T-helper 2 cell treated with Interferon-gamma antibody and Interleukin-4, amounts not matched to agents 5 μg/mL and 100 μg/mL, for 36 hours (primary cell): ENCODE measurements at regions not wholly inside any gene's neighbourhood (a gene's known extent, or its start where the extent isn't known, plus 50 kb on each side); places are given as distances from the start of the nearest gene placed in this dataset.
"Not testable (repeated sequence)": the region's sequence is repeated elsewhere in the genome, so short reads cannot be mapped to it uniquely, and the experiment has no call there.

Experiments used
- DNase-seq: peaks from one replicate; pipeline ENCODE4 v3.0.0; 2021; ENCODE audit warnings: low spot score
- H3K27ac Mint-ChIP-seq: one replicate; pipeline ENCODE4 v1.8.0; 2021; ENCODE audit warnings: mild to moderate bottlenecking, mixed read lengths
- H3K27me3 Mint-ChIP-seq: one replicate; pipeline ENCODE4 v1.8.0; 2021; ENCODE audit warnings: low read depth, mixed read lengths
- H3K36me3 Mint-ChIP-seq: one replicate; pipeline ENCODE4 v1.8.0; 2021; ENCODE audit warnings: low read depth, mixed read lengths
- H3K4me1 Mint-ChIP-seq: one replicate; pipeline ENCODE4 v1.8.0; 2021; ENCODE audit warnings: low read depth, mixed read lengths
- H3K4me3 Mint-ChIP-seq: one replicate; pipeline ENCODE4 v1.8.0; 2022; ENCODE audit warnings: mild to moderate bottlenecking, moderate library complexity, mixed read lengths
- H3K9me3 Mint-ChIP-seq: one replicate; pipeline ENCODE4 v1.8.0; 2021; ENCODE audit warnings: mixed read lengths

DNA sequence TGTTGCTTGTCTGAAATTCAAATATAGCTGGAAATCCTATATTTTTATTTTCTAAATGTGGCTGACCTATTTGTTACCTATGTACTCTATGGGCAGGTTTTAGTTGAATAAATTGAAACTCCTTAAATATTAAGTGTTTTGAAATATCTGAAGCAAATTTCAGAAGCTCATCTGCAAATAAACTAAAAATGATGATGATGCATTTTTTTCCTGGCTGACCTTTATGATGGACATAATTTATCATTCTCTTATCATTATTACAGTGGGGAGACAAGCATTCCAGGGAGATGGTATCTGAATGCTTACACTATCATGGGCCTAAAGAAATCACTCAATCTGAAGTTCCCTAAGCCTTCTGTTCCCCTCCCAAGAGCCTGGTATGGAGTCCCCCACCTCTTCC, 1225.2 kb downstream of the AACS start:
- H3K9me3 Mint-ChIP-seq: peaks cover 22% of the 10 kb centered on the region

DNA sequence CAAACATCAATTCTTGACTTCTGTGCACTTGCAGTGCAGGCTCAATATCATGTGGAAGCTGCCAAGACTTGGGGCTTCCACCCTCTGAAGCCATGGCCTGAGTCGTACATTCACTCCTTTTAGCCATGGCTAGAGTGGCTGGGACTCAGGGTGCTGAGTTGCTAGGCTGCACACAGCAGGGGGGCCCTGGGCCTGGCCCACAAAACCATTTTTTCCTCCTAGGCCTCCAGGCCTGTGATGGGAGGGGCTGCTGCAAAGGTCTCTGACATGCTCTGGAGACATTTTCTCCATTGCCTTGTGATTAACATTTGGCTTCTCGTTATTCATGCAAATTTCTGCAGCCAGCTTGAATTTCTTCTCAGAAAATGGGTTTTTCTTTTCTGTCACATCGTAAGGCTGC, 1226.8 kb downstream of the AACS start:
- not testable (repeated sequence) for H3K27me3 Mint-ChIP-seq, H3K4me1 Mint-ChIP-seq, H3K4me3 Mint-ChIP-seq, H3K36me3 Mint-ChIP-seq, DNase-seq, H3K27ac Mint-ChIP-seq
- H3K9me3 Mint-ChIP-seq: peaks cover 26% of the 10 kb centered on the region

More for the DNA sequence above, 1225.2 kb downstream of the AACS start:
- H3K27me3 Mint-ChIP-seq: no peaks in the 10 kb centered on the region
- H3K4me3 Mint-ChIP-seq: no peak overlapping the region
- H3K36me3 Mint-ChIP-seq: no peaks in the 10 kb centered on the region
- H3K4me1 Mint-ChIP-seq: no peaks in the 10 kb centered on the region
- H3K27ac Mint-ChIP-seq: no peak overlapping the region
- no peak for DNase-seq

DNA sequence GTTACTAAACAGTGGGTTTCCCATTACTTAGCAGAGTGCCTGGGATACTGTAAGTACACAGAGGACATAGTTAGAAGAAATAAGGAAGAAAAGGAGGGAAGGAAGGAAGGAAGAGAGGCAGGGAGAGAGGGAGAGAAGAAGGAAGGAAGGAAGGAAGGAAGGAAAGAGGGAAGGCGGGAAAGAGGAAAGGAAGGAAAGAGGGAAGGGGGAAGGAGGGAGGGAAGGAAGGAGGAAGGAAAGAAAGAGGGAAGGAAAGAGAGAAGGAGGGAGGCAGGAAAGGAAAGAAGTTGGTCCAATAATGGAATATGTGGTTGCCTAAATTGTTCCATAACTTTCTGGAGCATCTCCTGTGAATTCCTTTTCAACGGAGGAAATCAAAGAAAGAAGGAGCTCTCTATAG, 1230.4 kb downstream of the AACS start:
- Mint-ChIP-seq H3K27ac (no peak overlapping the region), H3K36me3 (no peaks in the 10 kb centered on the region), H3K4me1 (no peaks in the 10 kb centered on the region), H3K27me3 (no peaks in the 10 kb centered on the region), H3K4me3 (no peak overlapping the region), H3K9me3 (peaks cover 28% of the 10 kb centered on the region)
- no peak for DNase-seq

DNA sequence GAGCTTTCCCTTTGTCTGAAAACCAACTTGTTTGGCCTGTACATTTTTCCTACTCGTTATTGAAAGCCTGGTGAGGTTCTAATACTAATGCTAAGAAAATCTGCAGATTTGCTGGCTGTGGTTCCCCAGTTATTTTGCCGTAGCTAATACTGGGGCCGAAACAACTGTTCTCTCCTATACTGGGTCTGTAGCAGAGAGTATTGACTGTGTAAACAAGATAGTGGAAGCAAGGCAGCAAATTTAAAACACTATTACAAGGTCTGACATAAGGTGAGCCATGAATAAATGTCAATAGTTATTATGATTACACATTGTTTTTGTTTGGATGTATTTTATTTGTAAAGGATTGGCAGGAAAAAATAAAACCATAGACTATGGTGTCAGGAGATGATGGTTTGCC, 1244.0 kb downstream of the AACS start:
- Mint-ChIP-seq H3K27ac (no peak overlapping the region), H3K4me3 (no peak overlapping the region)

DNA sequence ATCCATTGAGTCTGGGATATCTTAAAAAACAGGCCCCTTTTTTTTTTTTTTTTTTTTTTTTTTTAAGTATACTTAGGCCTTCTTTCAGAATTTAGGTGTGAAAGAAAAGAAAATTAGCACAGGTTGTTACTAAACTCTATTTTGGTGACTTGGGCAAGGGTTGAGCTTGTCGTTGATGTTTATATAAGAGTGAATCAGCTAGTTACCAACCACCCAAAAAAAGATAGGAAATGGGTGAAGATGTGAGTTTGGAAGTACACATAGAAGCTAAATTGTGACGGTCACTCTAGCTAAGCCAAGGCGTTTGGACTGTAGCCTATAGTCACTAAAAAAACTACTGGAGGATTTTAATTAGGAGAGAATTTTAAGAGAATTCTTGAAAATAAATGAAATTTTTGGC, 1247.2 kb downstream of the AACS start:
- Mint-ChIP-seq H3K4me1 (no peaks in the 10 kb centered on the region), H3K27me3 (no peaks in the 10 kb centered on the region), H3K27ac (no peak overlapping the region), H3K36me3 (no peaks in the 10 kb centered on the region), H3K9me3 (peaks cover 10% of the 10 kb centered on the region), H3K4me3 (no peak overlapping the region)
- DNase-seq: no peak

More for the DNA sequence above, 1244.0 kb downstream of the AACS start:
- Mint-ChIP-seq H3K36me3 (no peaks in the 10 kb centered on the region), H3K9me3 (peaks cover 4% of the 10 kb centered on the region), H3K4me1 (no peaks in the 10 kb centered on the region), H3K27me3 (no peaks in the 10 kb centered on the region)
- no peak for DNase-seq

DNA sequence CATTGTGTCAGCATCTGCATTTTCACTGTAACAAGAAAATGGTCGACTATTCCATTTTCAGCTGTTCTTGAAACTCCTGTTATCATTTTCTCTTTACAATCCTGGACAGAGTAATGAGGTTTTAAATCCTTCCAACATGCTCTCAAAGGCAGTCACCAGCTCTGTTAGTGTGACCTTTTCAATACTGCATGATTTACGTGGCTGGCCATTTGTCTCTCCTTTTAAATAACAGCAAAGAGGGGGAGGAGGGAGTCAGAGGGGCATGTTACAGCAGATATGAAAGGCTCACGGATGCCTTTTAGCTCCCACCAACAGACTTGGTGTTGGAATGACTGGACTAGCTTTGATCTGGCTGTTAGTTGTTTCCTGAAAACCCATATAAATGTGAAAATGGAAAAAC, 1251.2 kb downstream of the AACS start:
- no peaks in the 10 kb centered on the region for H3K36me3 Mint-ChIP-seq
- DNase-seq: no peak
- H3K9me3 Mint-ChIP-seq: peaks cover 6% of the 10 kb centered on the region
- no peaks in the 10 kb centered on the region for H3K4me1 Mint-ChIP-seq
- no peak overlapping the region for H3K27ac Mint-ChIP-seq
- no peaks in the 10 kb centered on the region for H3K27me3 Mint-ChIP-seq
- H3K4me3 Mint-ChIP-seq: no peak overlapping the region

DNA sequence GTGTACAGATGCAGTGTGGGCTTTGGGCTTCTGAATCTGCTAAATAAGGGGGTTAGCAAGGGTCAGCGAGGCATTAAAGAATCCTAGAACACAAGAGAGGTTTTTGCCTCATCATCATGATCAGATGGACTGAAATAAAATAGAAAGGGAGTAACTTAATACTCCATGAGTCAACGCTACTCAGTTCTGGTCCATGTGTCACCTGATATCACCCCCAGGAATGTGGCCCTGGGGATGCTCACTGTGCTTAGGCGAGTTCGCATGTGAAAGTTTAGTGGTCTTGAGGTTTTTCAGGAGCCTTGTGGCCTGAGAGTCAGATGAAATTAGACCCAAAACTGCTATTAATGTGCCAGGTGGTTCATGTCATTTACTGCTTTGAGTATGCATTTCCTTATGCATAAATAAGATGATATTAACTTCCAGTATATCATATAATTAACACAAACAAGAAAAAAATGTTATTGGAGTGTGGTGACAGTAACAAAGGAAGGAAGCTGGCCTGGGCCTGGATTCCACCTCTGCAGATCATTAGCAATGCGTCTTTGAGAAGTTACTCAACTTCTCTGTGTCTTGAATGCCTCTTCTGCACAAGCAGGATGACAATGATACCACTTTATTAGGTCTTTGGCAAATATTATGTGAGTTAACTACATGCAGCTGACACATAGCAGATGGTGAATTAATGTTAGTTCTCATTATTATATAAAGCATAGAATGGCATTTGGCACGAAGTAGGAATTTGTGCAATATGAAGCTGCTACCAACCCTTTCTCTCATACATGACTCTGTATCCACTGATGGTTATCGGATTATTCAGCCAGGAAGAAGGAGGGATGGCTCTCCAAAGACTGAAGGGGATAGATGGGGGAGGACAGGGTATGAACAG, 1272.6 kb downstream of the AACS start:
- no peak for DNase-seq
- Mint-ChIP-seq H3K4me3 (no peak overlapping the region), H3K9me3 (peaks cover 31% of the 10 kb centered on the region), H3K36me3 (no peaks in the 10 kb centered on the region), H3K27ac (no peak overlapping the region), H3K4me1 (no peaks in the 10 kb centered on the region), H3K27me3 (no peaks in the 10 kb centered on the region)

DNA sequence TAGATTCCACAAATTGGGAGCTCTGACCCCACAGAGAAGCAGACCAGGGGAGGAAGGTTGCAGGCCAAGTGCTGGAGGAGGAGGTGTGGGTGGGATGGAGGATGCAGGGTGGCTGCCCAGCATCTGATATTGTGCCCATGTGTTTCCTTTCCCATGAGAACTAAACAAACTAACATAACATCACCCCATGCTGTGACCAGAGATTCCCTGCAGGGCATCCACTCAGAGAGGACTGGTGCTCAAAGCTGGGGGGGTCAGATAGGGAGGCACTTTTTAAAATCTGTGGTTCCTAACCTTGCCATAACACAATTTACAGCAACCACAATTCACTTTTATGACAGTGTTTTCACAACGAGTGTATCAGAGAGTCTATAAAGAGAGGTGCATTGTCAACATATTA, 1277.6 kb downstream of the AACS start:
- Mint-ChIP-seq H3K4me1 (no peaks in the 10 kb centered on the region), H3K27me3 (no peaks in the 10 kb centered on the region), H3K9me3 (peaks cover 31% of the 10 kb centered on the region), H3K36me3 (no peaks in the 10 kb centered on the region), H3K4me3 (no peak overlapping the region), H3K27ac (no peak overlapping the region)
- DNase-seq: no peak

DNA sequence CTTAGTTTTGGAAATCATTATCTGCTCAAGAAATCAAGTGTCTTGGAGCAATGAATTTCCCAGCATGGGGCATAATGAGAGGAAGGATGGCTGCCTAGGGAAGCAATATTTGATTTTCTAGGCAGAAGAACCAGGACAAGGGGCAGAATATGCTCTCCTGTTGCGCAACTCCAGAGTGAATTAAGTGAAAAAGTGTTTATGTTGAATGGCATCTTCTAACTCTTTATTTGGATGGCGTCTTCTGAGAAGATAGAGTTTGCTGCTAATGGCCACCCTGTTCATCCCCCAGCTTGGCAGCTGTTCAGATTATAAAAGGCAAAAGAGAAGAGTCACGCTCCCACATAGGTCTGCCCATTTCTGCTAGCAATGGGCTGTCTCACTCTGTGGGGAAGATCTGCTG, 1278.1 kb downstream of the AACS start:
- no peak for DNase-seq
- no peaks in the 10 kb centered on the region for H3K4me1 Mint-ChIP-seq
- no peak overlapping the region for H3K27ac Mint-ChIP-seq

DNA sequence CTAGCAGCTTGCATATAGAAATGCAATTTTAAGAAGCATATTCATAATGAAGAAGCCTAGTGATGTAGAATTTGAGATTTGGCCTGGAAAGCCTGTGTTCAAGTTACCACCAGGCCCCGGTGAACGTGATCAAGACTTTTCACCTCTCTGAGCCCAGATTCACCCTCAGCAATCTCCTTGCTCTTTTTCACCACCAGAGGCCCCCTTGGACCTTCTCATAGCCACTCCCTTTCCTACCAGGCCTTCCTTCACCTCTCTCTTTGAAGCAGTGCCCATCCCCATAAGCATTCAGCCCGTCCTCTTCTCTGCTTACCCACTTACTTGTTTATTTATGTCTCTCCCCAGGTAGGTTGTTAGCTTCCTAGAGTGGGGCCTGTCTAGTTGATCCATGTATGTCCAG, 1280.9 kb downstream of the AACS start:
- no peaks in the 10 kb centered on the region for H3K27me3 Mint-ChIP-seq
- H3K36me3 Mint-ChIP-seq: no peaks in the 10 kb centered on the region
- peaks cover 23% of the 10 kb centered on the region for H3K9me3 Mint-ChIP-seq
- no peak overlapping the region for H3K4me3 Mint-ChIP-seq
- no peak overlapping the region for H3K27ac Mint-ChIP-seq
- no peak for DNase-seq
- H3K4me1 Mint-ChIP-seq: no peaks in the 10 kb centered on the region

More for the DNA sequence above, 1278.1 kb downstream of the AACS start:
- H3K27me3 Mint-ChIP-seq: no peaks in the 10 kb centered on the region
- peaks cover 31% of the 10 kb centered on the region for H3K9me3 Mint-ChIP-seq
- no peak overlapping the region for H3K4me3 Mint-ChIP-seq
- H3K36me3 Mint-ChIP-seq: no peaks in the 10 kb centered on the region

DNA sequence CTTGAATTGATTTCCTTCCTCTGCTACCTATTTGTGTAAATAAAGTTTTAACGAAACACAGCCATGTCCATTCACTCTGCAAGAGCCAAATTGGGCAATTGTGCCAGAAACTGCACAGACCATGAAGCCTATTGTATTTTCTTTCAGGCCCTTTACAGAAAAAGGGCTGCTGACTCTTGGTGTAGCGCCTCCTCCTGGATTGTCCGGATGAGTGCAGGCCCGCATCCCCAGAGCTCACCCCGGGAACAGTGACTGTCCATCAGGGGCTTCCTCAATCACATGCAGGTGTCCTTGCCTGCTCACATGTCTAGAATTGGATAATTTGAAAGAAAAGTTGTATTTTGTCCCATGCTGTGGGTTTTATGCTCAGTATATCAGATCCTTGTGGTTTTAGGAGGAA, 1282.2 kb downstream of the AACS start:
- no peak for DNase-seq
- no peaks in the 10 kb centered on the region for H3K36me3 Mint-ChIP-seq
- no peaks in the 10 kb centered on the region for H3K27me3 Mint-ChIP-seq
- H3K27ac Mint-ChIP-seq: no peak overlapping the region
- no peaks in the 10 kb centered on the region for H3K4me1 Mint-ChIP-seq
- H3K9me3 Mint-ChIP-seq: peaks cover 13% of the 10 kb centered on the region
- no peak overlapping the region for H3K4me3 Mint-ChIP-seq

DNA sequence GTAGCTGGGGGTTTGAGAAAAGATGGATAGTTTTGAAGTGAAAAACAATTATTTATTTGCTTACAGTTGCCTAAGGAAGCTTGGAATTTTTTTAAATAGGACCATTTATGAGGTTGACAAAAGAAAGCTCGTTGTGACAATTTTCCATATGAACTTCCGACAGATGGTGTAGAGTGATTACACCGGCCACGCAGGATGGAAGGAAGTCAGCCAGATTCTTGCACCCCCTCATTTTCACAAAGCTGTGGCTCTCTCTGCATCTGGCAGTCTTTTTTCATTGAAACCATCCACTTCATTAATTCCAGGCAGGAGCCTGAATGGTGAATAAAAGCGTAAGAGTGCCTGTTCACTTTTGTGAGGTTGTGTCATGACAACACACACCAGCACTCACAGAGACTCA, 1284.1 kb downstream of the AACS start:
- Mint-ChIP-seq H3K9me3 (peaks cover 21% of the 10 kb centered on the region), H3K27me3 (no peaks in the 10 kb centered on the region), H3K4me3 (no peak overlapping the region)

DNA sequence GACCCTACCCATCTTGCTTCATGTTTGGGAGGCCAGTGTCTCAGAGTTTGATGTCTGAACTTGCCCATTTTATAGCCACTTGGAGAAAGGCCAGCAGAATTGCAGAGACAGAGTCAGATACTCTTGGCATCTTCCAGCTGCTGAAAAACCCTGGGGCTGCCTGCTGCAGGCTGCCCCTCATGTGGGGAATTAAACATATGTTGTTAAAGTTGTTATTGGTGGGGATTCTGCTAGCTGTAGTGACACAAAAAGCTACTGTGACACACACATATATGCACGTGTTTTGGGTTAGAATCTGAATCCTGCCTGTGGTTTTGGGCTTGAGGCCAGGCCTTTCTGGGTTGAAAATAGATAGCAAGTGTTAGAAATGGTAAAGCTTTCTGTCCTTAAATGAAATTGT, 1288.4 kb downstream of the AACS start:
- Mint-ChIP-seq H3K4me1 (no peaks in the 10 kb centered on the region), H3K9me3 (peaks cover 21% of the 10 kb centered on the region), H3K27me3 (no peaks in the 10 kb centered on the region), H3K27ac (no peak overlapping the region), H3K36me3 (no peaks in the 10 kb centered on the region), H3K4me3 (no peak overlapping the region)
- no peak for DNase-seq

More for the DNA sequence above, 1284.1 kb downstream of the AACS start:
- Mint-ChIP-seq H3K36me3 (no peaks in the 10 kb centered on the region), H3K4me1 (no peaks in the 10 kb centered on the region), H3K27ac (no peak overlapping the region)
- no peak for DNase-seq

DNA sequence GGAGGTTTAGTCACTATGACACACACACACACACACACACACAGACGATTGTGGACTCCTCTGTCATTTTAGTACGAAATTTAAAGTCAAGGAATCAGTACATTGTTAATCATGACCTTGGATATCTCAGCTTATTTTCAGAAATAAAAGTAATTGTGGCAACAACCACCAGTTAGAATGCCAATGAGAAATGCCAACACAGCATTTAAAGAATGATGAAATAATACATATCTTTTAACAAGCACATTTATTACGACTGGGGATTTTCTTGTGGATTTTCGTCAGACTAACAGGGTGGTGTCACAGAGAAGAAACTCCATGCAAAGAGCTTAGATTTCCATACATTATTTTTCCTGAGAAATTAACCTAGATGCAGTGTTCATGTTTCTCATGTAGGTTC, 1289.4 kb downstream of the AACS start:
- no peak overlapping the region for H3K4me3 Mint-ChIP-seq
- H3K36me3 Mint-ChIP-seq: no peaks in the 10 kb centered on the region
- H3K27ac Mint-ChIP-seq: no peak overlapping the region
- DNase-seq: no peak
- no peaks in the 10 kb centered on the region for H3K4me1 Mint-ChIP-seq
- H3K9me3 Mint-ChIP-seq: peaks cover 26% of the 10 kb centered on the region
- H3K27me3 Mint-ChIP-seq: no peaks in the 10 kb centered on the region

DNA sequence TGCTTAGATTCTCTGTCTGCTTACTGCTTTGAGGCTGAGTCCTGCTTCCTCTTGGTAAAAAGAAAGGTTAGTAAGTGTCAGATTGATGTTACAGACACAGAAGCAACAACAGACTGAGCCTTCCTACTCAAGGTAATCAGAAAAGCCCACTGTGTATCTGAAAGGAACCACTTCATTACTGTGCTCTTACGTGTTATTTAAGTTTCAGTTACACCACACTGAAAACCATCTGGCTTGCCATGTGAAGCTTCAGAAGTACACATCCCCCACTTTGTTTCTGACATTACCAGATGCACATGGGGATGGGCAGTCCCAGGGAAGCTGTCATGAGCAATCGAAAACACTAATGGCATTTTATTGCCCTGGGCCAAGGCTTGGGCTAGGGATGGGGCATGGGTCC, 1290.1 kb downstream of the AACS start:
- Mint-ChIP-seq H3K27ac (no peak overlapping the region), H3K4me1 (no peaks in the 10 kb centered on the region), H3K36me3 (no peaks in the 10 kb centered on the region)

More for the DNA sequence above, 1290.1 kb downstream of the AACS start:
- Mint-ChIP-seq H3K9me3 (peaks cover 29% of the 10 kb centered on the region), H3K4me3 (no peak overlapping the region), H3K27me3 (no peaks in the 10 kb centered on the region)
- DNase-seq: no peak
